NCI-H1694 treated with DMSO at 0.1 percent for 48 hours (cell line): ENCODE measurements at regions not wholly inside any gene's neighbourhood (a gene's known extent, or its start where the extent isn't known, plus 50 kb on each side); places are given as distances from the start of the nearest gene placed in this dataset.
"Not testable (repeated sequence)": the region's sequence is repeated elsewhere in the genome, so short reads cannot be mapped to it uniquely, and the experiment has no call there.

Experiments
- DNase-seq: peaks from one replicate; lab custom pipeline; 2025; lab: John Stamatoyannopoulos, UW

GRCh38 chr7:52352013-52352981 is 683.1 kb upstream of the POM121L12 start:
- no peak for DNase-seq

- no peak for DNase-seq
Measured at GRCh38 chr7:52344015-52344414, 691.4 kb upstream of the POM121L12 start.

GRCh38 chr7:52340067-52340466 is 695.4 kb upstream of the POM121L12 start:
- DNase-seq = no peak

GRCh38 chr7:52328328-52328727 is 707.1 kb upstream of the POM121L12 start:
- not testable (repeated sequence) for DNase-seq

GRCh38 chr7:52325237-52325636 is 710.2 kb upstream of the POM121L12 start:
- DNase-seq = no peak

- no peak for DNase-seq
Measured at GRCh38 chr7:52323202-52323746, 712.2 kb upstream of the POM121L12 start.

GRCh38 chr7:52320610-52321009 is 714.8 kb upstream of the POM121L12 start:
- DNase-seq = no peak

- DNase-seq = no peak
Measured at GRCh38 chr7:52317921-52318320, 717.5 kb upstream of the POM121L12 start.

GRCh38 chr7:52311886-52312285 is 723.5 kb upstream of the POM121L12 start:
- no peak for DNase-seq

- no peak for DNase-seq
Measured at GRCh38 chr7:52309631-52310030, 725.8 kb upstream of the POM121L12 start.

- DNase-seq = no peak
Measured at GRCh38 chr7:52302765-52303520, 732.5 kb upstream of the POM121L12 start.

- no peak for DNase-seq
Measured at GRCh38 chr7:52297128-52297527, 738.3 kb upstream of the POM121L12 start.

- DNase-seq = no peak
Measured at GRCh38 chr7:52294942-52295341, 740.5 kb upstream of the POM121L12 start.

GRCh38 chr7:52289247-52289646 is 746.2 kb upstream of the POM121L12 start:
- no peak for DNase-seq

- DNase-seq = no peak
Measured at GRCh38 chr7:52287698-52288097, 747.7 kb upstream of the POM121L12 start.

- no peak for DNase-seq
Measured at GRCh38 chr7:52285689-52286088, 749.7 kb upstream of the POM121L12 start.

GRCh38 chr7:52283335-52283734 is 752.1 kb upstream of the POM121L12 start:
- no peak for DNase-seq

GRCh38 chr7:52273685-52274610 is 761.5 kb upstream of the POM121L12 start:
- DNase-seq = no peak

- no peak for DNase-seq
Measured at GRCh38 chr7:52271703-52272102, 763.7 kb upstream of the POM121L12 start.

- DNase-seq = no peak
Measured at GRCh38 chr7:52270301-52270700, 765.1 kb upstream of the POM121L12 start.

GRCh38 chr7:52269669-52270068 is 765.8 kb upstream of the POM121L12 start:
- no peak for DNase-seq

- no peak for DNase-seq
Measured at GRCh38 chr7:52261057-52261456, 774.4 kb upstream of the POM121L12 start.
